Upper lobe of left lung (tissue), 6 donors: ENCODE measurements at regions not wholly inside any gene's neighbourhood (a gene's known extent, or its start where the extent isn't known, plus 50 kb on each side); places are given as distances from the start of the nearest gene placed in this dataset.
A peak's percentile ranks its signal among the peaks of the same experiment; 100 is the strongest.

Experiments used
- ATAC-seq, 2 donors: fragments of 200-7000 bp; cut with Tn5 transposase; one replicate each; pipeline ENCODE4 v1.9.1; 2022; ENCODE audit warnings: mild to moderate bottlenecking in 2 of 2, moderate library complexity in 2 of 2; ENCODE audit not compliant: low FRiP score in 2 of 2
- DNase-seq, 2 donors: peaks; one replicate each; pipeline ENCODE4 v3.0.0-alpha.2; 2019 to 2020
- H3K27ac ChIP-seq, 4 donors: fragments of 200-600 bp; sonication (generic); one replicate each; pipeline ENCODE4 v1.5.1; 2016 to 2019
- H3K27me3 ChIP-seq, 4 donors: fragments of 200-600 bp; sonication (generic); one replicate each; pipeline ENCODE4 v1.5.1; 2017 to 2019
- H3K36me3 ChIP-seq, 4 donors: fragments of 200-600 bp; sonication (generic); one replicate each; pipeline ENCODE4 v1.5.1; 2016 to 2019
- H3K4me1 ChIP-seq, 4 donors: fragments of 200-600 bp; sonication (generic); one replicate each; pipeline ENCODE4 v1.5.1; 2018 to 2019
- H3K4me3 ChIP-seq, 4 donors: fragments of 200-600 bp; sonication (generic); one replicate each; pipeline ENCODE4 v1.5.1; 2017 to 2019; ENCODE audit warnings: mild to moderate bottlenecking in 2 of 4, moderate library complexity in 1 of 4
- H3K9me3 ChIP-seq, 4 donors: fragments of 200-600 bp; sonication (generic); one replicate each; pipeline ENCODE4 v1.5.1; 2018 to 2019
- EP300 ChIP-seq, 4 donors: sonication (generic); formaldehyde crosslinking; IDR thresholded peaks; one replicate each; pipeline ENCODE4 v1.5.1; 2017; ENCODE audit warnings: antibody characterized with exemption in 4 of 4, control low read depth in 2 of 4
- POLR2A ChIP-seq, 4 donors: fragments of 450-650 bp; IDR thresholded peaks; one replicate each; pipeline ENCODE4 v1.5.1; 2016 to 2017; ENCODE audit warnings: antibody characterized with exemption in 4 of 4, mild to moderate bottlenecking in 2 of 4
- POLR2AphosphoS5 ChIP-seq, 2 donors: sonication (generic); formaldehyde crosslinking; IDR thresholded peaks; one replicate each; pipeline ENCODE4 v1.5.1; 2017; ENCODE audit warnings: antibody characterized with exemption in 2 of 2
- WGBS, 2 donors: methylation state at CpG; one replicate each; pipeline ENCODE4 v1.1.5; 2017 to 2018; 5-methylcytosine and 5-hydroxymethylcytosine counted together
- TF ChIP-seq, protein P1 (sequence below), 6 experiments: fragments of 450-650 bp in 4 of 6; fragments of 200-600 bp in 2 of 6; sonication (generic) in 2 of 6; IDR thresholded peaks; one replicate each; pipeline ENCODE4 v1.5.1; 2016 to 2019; ENCODE audit warnings: antibody characterized with exemption in 6 of 6
- donor health status: DM: no; HTN: no; CAD: no; lungs with moderate emphysema.
- donor health status: DM: no; HTN: yes; CAD: no; lungs with severe emphysema.

DNA sequence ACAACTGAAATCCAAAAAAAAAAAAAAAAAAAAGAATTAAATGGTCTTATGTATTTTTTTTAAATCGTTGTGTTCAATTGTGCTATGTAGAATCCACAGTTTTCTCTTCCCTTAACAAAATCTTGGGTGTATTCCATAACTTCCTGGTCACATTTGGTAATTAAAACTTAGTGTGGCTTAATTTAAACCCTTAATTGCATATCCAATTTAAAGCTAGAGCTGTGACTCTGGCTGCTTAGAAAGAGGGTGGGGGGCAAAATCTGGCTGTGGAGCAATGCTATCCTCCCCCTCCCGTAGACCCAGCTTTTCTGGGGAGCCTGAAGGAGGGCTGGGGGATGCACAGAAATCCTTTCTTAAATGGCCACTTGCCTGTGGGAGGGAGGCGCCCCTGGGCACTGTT, 695.1 kb downstream of the INHBA start:
- Histone ChIP-seq H3K9me3 (no peaks in the 10 kb centered on the region), H3K36me3 (no peaks in the 10 kb centered on the region), H3K4me3 (no peak overlapping the region), H3K4me1 (peaks cover 5 to 6% (median 5%) of the 10 kb centered on the region in 4 donors), H3K27ac (no peak overlapping the region), H3K27me3 (no peaks in the 10 kb centered on the region)
- no peak for ATAC-seq
- DNase-seq: no peak
- WGBS, 2 donors: 89 to 90% methylated on average over 3 of the region's 3 CpGs
- TF ChIP-seq POLR2A (IDR thresholded peaks at IDR 0.05) (no peak), EP300 (IDR thresholded peaks at IDR 0.05) (no peak), POLR2AphosphoS5 (IDR thresholded peaks at IDR 0.05) (no peak)
- TF ChIP-seq, protein P1, sequence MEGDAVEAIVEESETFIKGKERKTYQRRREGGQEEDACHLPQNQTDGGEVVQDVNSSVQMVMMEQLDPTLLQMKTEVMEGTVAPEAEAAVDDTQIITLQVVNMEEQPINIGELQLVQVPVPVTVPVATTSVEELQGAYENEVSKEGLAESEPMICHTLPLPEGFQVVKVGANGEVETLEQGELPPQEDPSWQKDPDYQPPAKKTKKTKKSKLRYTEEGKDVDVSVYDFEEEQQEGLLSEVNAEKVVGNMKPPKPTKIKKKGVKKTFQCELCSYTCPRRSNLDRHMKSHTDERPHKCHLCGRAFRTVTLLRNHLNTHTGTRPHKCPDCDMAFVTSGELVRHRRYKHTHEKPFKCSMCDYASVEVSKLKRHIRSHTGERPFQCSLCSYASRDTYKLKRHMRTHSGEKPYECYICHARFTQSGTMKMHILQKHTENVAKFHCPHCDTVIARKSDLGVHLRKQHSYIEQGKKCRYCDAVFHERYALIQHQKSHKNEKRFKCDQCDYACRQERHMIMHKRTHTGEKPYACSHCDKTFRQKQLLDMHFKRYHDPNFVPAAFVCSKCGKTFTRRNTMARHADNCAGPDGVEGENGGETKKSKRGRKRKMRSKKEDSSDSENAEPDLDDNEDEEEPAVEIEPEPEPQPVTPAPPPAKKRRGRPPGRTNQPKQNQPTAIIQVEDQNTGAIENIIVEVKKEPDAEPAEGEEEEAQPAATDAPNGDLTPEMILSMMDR (IDR thresholded peaks at IDR 0.05): no peak

DNA sequence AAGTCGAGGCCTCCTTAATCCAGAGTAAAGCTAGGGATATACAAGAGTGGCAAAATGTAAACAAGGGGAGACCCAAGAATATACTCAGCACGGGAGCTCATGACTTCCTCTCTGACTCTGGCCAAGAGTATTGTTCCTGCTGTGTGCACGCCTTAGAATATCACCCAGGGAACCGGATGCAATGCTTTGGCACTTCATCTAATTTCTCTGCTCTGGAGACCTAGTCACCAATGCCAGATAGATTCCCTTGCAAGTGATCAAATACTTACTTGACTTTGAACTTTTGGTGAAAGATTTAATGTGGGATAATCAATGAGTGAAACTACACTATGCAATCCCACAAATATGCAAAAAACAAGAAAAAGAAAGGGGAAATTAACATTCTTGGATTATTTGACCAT, 695.5 kb downstream of the INHBA start:
- H3K9me3 ChIP-seq: no peaks in the 10 kb centered on the region
- no peaks in the 10 kb centered on the region for H3K36me3 ChIP-seq
- peaks cover 5 to 6% (median 5%) of the 10 kb centered on the region in 4 donors for H3K4me1 ChIP-seq
- H3K27ac ChIP-seq: no peak overlapping the region
- 23 to 28% methylated on average over 4 of the region's 4 CpGs for WGBS, 2 donors
- DNase-seq (no peak), ATAC-seq (peak in 1 of 2 donors; percentile 21)
- H3K27me3 ChIP-seq: no peaks in the 10 kb centered on the region
- no peak overlapping the region for H3K4me3 ChIP-seq
- TF ChIP-seq EP300 (IDR thresholded peaks at IDR 0.05): no peak
- TF ChIP-seq, protein P1 (IDR thresholded peaks at IDR 0.05): no peak
- no peak for TF ChIP-seq POLR2A (IDR thresholded peaks at IDR 0.05)
- no peak for TF ChIP-seq POLR2AphosphoS5 (IDR thresholded peaks at IDR 0.05)

DNA sequence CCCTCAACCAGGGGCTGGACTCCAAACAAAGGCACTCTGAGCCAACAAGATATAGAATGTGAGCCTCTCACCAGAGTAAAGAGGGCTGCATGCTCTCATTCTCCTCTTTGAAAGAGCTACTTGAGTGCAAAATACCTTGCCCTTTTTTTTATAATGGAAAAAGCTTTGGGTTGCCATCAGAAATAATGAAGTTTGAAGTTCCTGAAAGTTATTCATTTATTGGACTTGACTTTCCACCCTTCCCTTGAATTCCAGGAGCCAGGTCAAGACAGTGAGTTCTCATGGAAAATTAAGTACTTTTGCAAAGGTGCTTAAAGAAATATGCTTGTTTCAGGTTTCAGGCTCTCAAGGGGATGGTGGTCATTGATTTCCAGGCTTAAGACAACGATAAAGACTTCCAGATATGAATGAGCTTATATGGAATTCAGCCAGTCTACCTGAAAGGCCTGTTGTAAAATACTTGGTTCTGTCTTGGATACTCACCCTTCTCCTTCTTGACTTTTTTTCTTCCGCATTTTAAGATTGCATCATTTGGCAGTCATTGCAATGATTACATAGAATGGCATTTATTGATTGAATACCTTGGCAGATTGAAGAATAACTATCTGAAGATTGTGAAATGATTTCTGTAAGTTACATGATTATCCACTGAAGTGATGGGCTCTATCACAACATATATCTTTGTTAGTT, 696.4 kb downstream of the INHBA start:
- Histone ChIP-seq H3K4me1 (peaks cover 5 to 6% (median 5%) of the 10 kb centered on the region in 4 donors), H3K36me3 (no peaks in the 10 kb centered on the region), H3K27ac (no peak overlapping the region), H3K4me3 (no peak overlapping the region), H3K27me3 (no peaks in the 10 kb centered on the region), H3K9me3 (no peaks in the 10 kb centered on the region)
- TF ChIP-seq, protein P1 (IDR thresholded peaks at IDR 0.05): no peak
- TF ChIP-seq POLR2AphosphoS5 (IDR thresholded peaks at IDR 0.05) (no peak), EP300 (IDR thresholded peaks at IDR 0.05) (no peak), POLR2A (IDR thresholded peaks at IDR 0.05) (no peak)
- WGBS, 2 donors: 48 to 65% methylated on average over 2 of the region's 2 CpGs
- ATAC-seq: peak in 1 of 2 donors; percentile 44
- DNase-seq: no peak

DNA sequence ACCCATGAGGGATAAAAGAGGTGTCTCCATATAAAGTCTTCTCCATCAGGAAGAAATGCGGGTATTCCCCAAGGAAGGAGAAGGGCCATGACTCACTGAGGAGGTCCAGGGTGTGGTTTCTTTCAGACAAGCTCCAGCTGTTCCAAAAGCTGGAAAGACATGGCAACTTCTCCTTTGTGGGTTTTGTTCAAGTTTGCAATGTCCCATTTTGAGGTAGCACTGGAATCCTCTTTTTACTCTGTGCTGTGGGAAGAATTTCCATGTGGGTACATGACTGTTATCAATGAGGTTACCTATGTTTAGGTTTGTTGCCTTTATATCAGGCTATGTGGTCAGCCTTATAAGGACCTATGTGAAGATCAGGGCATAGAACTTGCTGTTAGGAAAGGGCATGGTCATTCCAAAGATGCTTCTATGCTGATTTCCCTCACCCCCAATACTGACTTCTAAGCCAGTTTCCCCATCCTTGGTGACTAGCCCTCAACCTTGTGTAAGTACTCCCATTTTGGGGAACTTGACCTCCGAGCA, 697.5 kb downstream of the INHBA start:
- ATAC-seq (peak in 1 of 2 donors; percentile 79), DNase-seq (no peak)
- WGBS, 2 donors: 68 to 77% methylated on average over 2 of the region's 2 CpGs
- Histone ChIP-seq H3K36me3 (no peaks in the 10 kb centered on the region), H3K27ac (no peak overlapping the region), H3K4me3 (no peak overlapping the region), H3K27me3 (no peaks in the 10 kb centered on the region), H3K9me3 (no peaks in the 10 kb centered on the region), H3K4me1 (peaks cover 5 to 6% (median 5%) of the 10 kb centered on the region in 4 donors)
- TF ChIP-seq POLR2AphosphoS5 (IDR thresholded peaks at IDR 0.05) (no peak), EP300 (IDR thresholded peaks at IDR 0.05) (no peak), POLR2A (IDR thresholded peaks at IDR 0.05) (no peak)
- TF ChIP-seq, protein P1 (IDR thresholded peaks at IDR 0.05): no peak

DNA sequence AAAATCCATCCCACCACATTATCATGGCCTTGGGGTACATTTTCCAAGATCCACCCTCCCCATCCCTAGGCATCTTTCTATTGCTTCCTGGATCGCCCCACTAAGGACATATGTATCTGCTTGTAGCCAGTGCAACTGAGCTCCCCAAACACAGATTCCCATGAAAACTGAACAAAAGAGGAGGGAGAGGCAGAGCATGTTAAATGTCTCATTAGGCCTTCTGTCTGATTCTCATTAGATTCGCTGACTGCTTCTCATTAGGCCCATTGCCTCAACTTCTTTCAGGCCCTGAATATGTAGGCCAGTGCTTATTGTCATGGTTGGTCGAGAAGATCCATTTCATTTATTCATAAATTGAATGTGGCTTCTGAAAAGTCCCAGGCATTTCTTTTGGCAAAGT, 698.9 kb downstream of the INHBA start:
- no peak for ATAC-seq
- no peak overlapping the region for H3K27ac ChIP-seq
- no peak for DNase-seq
- no peak overlapping the region for H3K4me3 ChIP-seq
- peaks cover 5 to 6% (median 5%) of the 10 kb centered on the region in 4 donors for H3K4me1 ChIP-seq
- no peak for TF ChIP-seq POLR2AphosphoS5 (IDR thresholded peaks at IDR 0.05)
- TF ChIP-seq, protein P1 (IDR thresholded peaks at IDR 0.05): no peak
- no peak for TF ChIP-seq EP300 (IDR thresholded peaks at IDR 0.05)
- no peak for TF ChIP-seq POLR2A (IDR thresholded peaks at IDR 0.05)
- H3K36me3 ChIP-seq: no peaks in the 10 kb centered on the region
- 92 to 94% methylated on average over 3 of the region's 3 CpGs for WGBS, 2 donors
- H3K9me3 ChIP-seq: no peaks in the 10 kb centered on the region
- no peaks in the 10 kb centered on the region for H3K27me3 ChIP-seq
